ENCODE measurements at regions not wholly inside any gene's neighbourhood (a gene's known extent, or its start where the extent isn't known, plus 50 kb on each side); places are given as distances from the start of the nearest gene placed in this dataset.

DNA sequence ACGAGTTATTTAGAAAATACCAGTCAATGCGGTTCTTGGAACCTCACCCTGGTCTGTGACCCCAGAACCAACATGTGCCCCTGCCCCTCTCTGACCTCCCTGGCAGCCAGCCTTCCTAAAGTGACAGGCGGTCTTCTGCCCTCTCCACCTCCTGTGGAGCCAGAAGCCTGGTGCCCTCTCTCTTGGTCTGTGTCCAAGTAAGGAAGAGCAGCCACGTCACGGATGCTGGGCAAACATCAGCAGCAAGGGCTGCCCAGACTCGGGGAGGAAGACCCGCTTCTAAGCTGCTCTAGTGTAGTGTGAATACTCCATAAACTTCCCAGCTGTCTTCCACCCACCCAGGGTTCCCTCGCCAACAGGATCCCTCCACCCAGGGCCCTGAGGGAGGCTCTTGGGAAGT lies 272.4 kb downstream of the BMP7 start:
- TF ChIP-seq, protein P1, sequence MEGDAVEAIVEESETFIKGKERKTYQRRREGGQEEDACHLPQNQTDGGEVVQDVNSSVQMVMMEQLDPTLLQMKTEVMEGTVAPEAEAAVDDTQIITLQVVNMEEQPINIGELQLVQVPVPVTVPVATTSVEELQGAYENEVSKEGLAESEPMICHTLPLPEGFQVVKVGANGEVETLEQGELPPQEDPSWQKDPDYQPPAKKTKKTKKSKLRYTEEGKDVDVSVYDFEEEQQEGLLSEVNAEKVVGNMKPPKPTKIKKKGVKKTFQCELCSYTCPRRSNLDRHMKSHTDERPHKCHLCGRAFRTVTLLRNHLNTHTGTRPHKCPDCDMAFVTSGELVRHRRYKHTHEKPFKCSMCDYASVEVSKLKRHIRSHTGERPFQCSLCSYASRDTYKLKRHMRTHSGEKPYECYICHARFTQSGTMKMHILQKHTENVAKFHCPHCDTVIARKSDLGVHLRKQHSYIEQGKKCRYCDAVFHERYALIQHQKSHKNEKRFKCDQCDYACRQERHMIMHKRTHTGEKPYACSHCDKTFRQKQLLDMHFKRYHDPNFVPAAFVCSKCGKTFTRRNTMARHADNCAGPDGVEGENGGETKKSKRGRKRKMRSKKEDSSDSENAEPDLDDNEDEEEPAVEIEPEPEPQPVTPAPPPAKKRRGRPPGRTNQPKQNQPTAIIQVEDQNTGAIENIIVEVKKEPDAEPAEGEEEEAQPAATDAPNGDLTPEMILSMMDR (IDR thresholded peaks at IDR 0.05; ENCODE audit: low read depth, low read length), result no peak
- no peak for TF ChIP-seq EZH2phosphoT487 (IDR thresholded peaks at IDR 0.05; ENCODE audit: low read depth)
